T47D (cell line): ENCODE measurements at regions not wholly inside any gene's neighbourhood (a gene's known extent, or its start where the extent isn't known, plus 50 kb on each side); places are given as distances from the start of the nearest gene placed in this dataset.
"Not testable (repeated sequence)": the region's sequence is repeated elsewhere in the genome, so short reads cannot be mapped to it uniquely, and the experiment has no call there.

Experiments
- DNase-seq, 2 experiments: peaks; one replicate each; pipeline versions ENCODE4 v3.0.0 to v3.0.0-alpha.2; 2011 to 2012; ENCODE audit warnings: low read depth in 1 of 2, low spot score in 1 of 2
- JUND ChIP-seq: IDR thresholded peaks from 2 replicates; pipeline ENCODE4 v1.6.1; 2012; ENCODE audit warnings: low read depth
- in situ Hi-C: cut with HindIII; loops from 2 replicates; pipeline ENCODE4 v1.10.0; 2016; ENCODE audit warnings: low sequenced_read_pairs, low pct_unique_long_range_greater_than_20kb

DNA sequence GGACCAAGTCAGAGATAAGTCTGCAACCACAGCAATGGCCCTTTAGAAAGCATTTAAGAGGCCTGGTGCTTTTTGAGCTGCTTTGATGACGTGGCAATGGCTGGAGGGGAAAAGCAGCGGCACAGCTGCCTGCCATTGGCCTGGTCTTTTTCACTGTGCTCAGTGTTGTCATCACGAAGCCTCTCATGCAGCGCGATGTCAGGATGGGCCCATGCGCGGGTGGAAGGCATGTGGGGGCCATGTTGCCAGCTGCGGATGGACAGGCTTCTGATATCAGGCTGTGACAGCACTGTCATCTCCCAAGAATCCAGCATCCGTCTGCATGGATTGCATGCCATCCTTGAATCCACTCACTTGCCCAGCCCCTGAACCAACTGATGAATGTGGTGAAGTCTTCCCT, 204.5 kb downstream of the ACKR3 start:
- no peak for TF ChIP-seq JUND
- in situ Hi-C loops, result no loop called here
- DNase-seq, result no peak

- TF ChIP-seq JUND, result no peak
- DNase-seq, result no peak
- in situ Hi-C loops, result no loop called here
Measured at GRCh38 chr2:236775511-236775910, 205.9 kb downstream of the ACKR3 start.

GRCh38 chr2:236776206-236776605, 206.6 kb downstream of the ACKR3 start:
- in situ Hi-C loops, result no loop called here
- no peak for TF ChIP-seq JUND
- DNase-seq, result no peak

DNA sequence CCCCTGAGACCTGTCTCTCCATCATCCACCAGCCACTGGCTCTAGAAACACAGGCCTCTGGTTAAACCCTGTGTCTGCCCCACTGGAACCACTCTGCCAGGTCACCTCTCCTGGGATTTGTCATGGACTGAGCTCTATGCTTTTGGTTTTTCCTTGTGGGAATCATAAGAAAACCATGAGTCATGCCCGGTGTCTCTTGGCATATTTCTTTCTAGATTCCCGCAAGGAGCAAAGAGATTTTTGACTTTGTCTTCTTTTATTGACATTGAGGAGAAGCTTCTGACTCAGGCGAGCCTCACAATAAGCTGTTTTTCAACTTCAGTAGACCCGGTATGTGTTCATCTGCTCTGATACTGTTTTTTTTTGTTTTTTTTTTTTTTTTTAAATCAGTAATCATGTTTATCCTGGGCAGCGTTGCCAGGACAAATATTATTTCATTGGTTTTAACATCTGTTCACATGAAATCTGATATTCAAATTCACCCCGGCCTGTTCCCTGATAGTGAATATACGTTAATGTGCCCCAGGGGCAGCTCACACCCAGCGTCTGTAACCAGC, 207.1 kb downstream of the ACKR3 start:
- in situ Hi-C loops, result no loop called here
- no peak for DNase-seq
- no peak for TF ChIP-seq JUND

DNA sequence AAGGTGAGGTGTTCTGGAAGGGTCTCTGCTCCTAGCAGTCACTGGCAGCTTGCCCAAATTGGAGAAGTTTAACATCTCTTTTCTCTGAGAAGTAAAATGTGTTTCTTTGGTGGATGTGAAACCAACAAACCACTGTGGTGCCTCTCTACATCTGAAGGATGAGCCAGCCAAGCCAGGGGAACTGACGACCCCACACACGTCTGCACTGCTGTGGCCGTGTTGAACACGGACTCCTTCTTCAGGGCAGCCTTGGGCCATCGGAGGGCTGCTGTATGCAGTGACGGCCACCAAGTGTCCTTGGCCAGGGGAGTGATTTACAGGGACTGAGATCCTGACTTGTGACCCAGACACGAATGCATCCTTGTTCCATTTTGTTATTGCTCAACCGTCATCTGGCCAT, 207.8 kb downstream of the ACKR3 start:
- in situ Hi-C loops, result no loop called here
- DNase-seq, result no peak
- no peak for TF ChIP-seq JUND

DNA sequence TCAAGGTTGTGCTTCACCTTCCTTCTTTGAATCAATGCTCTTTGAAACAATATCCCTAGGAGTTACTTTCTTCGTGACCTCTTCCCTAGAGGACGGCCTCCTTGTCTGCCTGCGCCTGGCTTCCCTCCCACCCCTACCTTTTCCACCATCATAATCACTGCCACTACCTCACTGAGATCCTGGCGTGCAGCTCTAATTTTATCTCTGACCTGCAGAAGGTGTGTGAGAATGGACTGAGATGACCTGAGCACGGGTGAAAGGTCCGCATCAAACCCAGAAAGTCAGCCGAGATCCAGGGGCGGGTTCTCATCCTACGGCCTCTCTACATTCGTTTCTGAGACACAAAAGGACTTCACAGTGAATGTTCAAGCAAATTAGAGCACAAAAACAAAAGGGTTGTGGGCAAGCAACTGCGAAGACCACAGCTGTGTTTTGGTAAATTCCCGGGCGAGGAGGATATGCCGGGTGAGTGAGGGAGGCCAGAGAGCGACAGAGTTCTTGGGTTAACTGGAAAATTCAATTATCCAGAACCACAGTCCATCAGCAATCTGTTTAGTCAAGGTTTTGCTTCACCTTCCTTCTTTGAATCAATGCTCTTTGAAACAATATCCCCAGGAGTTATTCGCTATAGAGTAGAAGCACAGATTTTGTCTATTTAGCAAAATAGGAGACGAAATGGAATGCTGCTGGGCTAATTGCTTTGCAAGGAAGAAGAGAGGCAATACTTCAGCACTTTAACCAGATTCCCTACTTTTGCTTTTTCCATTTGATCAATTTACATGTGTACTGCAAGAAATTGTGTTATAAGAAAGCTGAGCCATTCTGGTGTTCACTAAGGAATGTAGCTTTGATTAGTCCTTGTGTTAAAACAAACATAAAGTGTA, 212.6 kb downstream of the ACKR3 start:
- in situ Hi-C loops, result no loop called here
- no peak for DNase-seq
- TF ChIP-seq JUND, result no peak

- in situ Hi-C loops, result no loop called here
- TF ChIP-seq JUND, result no peak
- DNase-seq, result no peak
Measured at GRCh38 chr2:236782938-236783337, 213.3 kb downstream of the ACKR3 start.

DNA sequence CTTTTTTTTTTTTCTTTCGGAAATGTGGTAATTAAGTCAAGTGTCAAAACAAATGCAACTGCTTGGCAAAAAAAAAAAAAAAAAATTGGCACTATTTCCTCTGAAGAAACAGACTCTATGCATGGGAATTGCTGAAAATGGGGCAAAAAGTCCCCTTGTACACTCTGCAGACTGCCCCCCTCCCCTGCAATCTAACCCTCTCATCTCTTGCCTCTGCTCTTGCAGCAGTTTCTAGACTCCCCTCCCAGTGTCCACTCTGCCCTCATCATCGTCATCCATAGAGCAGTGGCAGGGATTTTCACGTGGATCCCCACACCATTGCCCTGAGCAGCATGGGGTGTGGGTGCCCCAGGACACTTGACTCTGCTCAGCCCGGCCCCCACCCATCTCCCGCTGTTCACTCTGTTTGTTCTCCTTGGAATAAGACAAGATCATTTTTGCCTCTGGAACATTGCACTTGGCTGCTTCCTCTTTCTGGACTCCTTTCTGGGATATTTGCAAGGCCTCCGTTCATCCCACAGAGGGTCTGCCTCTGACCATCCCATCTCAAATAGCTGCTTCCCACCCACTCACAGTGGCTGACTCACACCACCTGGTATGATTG, 213.9 kb downstream of the ACKR3 start:
- DNase-seq, result no peak
- in situ Hi-C loops, result no loop called here
- no peak for TF ChIP-seq JUND

- DNase-seq, result no peak
- no peak for TF ChIP-seq JUND
- in situ Hi-C loops, result no loop called here
Measured at GRCh38 chr2:236785611-236786057, 216.0 kb downstream of the ACKR3 start.

- in situ Hi-C loops, result no loop called here
- TF ChIP-seq JUND, result no peak
- DNase-seq, result no peak
Measured at GRCh38 chr2:236786751-236787150, 217.1 kb downstream of the ACKR3 start.

DNA sequence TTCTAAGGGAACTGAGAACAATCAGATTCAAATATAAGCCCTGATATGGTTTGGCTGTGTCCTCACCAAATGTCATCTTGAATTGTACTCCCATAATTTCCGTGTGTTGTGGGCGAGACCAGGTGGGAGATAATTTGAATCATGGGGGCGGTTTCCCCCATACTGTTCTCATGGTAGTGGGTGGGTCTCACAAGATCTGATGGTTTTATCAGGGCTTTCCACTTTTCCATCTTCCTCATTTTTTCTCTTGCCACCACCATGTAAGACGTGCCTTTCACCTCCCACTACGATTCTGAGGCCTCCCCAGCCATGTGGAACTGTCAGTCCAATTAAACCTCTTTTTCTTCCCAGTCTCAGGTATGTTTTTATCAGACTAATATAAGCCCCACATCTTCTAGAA, 217.8 kb downstream of the ACKR3 start:
- in situ Hi-C loops, DNase-seq: not testable (repeated sequence)

DNA sequence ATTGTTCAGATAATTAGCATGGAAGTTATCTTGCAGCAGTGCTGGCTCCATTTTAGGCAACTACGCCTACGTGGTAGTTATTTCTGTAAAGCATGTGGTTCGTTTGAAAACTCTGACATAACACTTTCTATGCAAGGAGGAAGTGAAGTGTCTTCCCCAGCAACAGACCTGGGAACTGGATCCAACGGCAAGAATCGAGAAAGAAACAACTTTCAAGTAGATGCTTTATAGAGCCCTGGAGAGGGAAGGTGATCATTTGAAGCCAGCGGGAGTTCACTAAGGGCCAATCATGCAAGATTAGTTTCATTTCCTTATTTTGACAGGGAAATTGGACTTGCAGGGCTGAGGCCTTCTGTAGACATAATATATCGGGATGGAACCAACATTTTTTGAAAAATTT, 218.3 kb downstream of the ACKR3 start:
- TF ChIP-seq JUND, result no peak
- no peak for DNase-seq
- in situ Hi-C loops, result no loop called here

DNA sequence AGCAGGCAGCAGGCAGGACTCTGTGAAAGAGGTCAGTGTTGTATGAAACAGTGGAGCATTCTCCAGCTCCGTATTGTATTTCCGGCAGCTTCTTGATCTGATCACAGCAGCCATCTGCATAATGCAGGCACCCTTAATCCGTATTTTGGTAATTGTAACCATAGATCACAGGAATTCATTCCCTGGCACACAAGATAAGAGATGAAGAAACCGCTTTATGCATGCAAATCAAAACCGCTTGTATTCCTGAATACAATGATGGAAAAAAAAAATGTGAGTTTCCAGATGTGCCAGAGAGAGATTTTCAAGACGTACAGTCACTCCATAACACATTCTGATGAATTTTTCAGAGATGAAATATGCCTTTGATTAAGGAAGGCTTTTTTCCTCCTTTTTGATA, 221.3 kb downstream of the ACKR3 start:
- no peak for TF ChIP-seq JUND
- no peak for DNase-seq
- in situ Hi-C loops, result no loop called here
